ENCODE measurements at regions not wholly inside any gene's neighbourhood (a gene's known extent, or its start where the extent isn't known, plus 50 kb on each side); places are given as distances from the start of the nearest gene placed in this dataset.

GRCh38 chr6:21885532-21886114, 292.1 kb downstream of the SOX4 start:
- no peak for TF ChIP-seq CTCF (conservative IDR thresholded peaks at IDR 0.05)
- WGBS, 2 experiments (ENCODE audit: insufficient coverage in 1 of 2, insufficient read length in 1 of 2): 71 to 89% methylated on average over 4 to 7 of the region's 7 CpGs
- no peak overlapping the region for H3K4me3 Mint-ChIP-seq
- peaks cover 16% of the 10 kb centered on the region for H3K4me1 Mint-ChIP-seq
- no peaks in the 10 kb centered on the region for H3K9me3 Mint-ChIP-seq
- Histone ChIP-seq H3K27ac (ENCODE audit: low read depth, low read length) (peak overlapping the region; percentile 90), H3K36me3 (ENCODE audit: control insufficient read depth, insufficient read depth, low read length) (peaks cover 46% of the 10 kb centered on the region), H3K9me3 (ENCODE audit: control insufficient read depth, low read length) (no peaks in the 10 kb centered on the region), H3K4me3 (ENCODE audit: low read length) (no peak overlapping the region), H3K4me1 (ENCODE audit: control insufficient read depth, insufficient read depth, low read length) (peaks cover 10% of the 10 kb centered on the region), H3K27me3 (ENCODE audit: control insufficient read depth, insufficient read depth, low read length, poor library complexity, severe bottlenecking) (no peaks in the 10 kb centered on the region), H3K9ac (ENCODE audit: extremely low read depth, low read length, poor library complexity, severe bottlenecking) (no peak overlapping the region)
- no peak for DNase-seq
- no peaks in the 10 kb centered on the region for H3K27me3 Mint-ChIP-seq (ENCODE audit: insufficient read depth)
- no peak overlapping the region for H3K27ac Mint-ChIP-seq
- peaks cover 39% of the 10 kb centered on the region for H3K36me3 Mint-ChIP-seq (ENCODE audit: low read depth)

GRCh38 chr6:21886542-21887151, 293.1 kb downstream of the SOX4 start:
- Histone ChIP-seq H3K27me3 (ENCODE audit: control insufficient read depth, insufficient read depth, low read length, poor library complexity, severe bottlenecking) (no peaks in the 10 kb centered on the region), H3K9ac (ENCODE audit: extremely low read depth, low read length, poor library complexity, severe bottlenecking) (no peak overlapping the region), H3K4me3 (ENCODE audit: low read length) (no peak overlapping the region), H3K9me3 (ENCODE audit: control insufficient read depth, low read length) (no peaks in the 10 kb centered on the region), H3K4me1 (ENCODE audit: control insufficient read depth, insufficient read depth, low read length) (peaks cover 10% of the 10 kb centered on the region), H3K27ac (ENCODE audit: low read depth, low read length) (peak overlapping the region; percentile 90), H3K36me3 (ENCODE audit: control insufficient read depth, insufficient read depth, low read length) (peaks cover 54% of the 10 kb centered on the region)
- TF ChIP-seq CTCF (conservative IDR thresholded peaks at IDR 0.05): no peak
- DNase-seq: no peak
- WGBS, 2 experiments (ENCODE audit: insufficient coverage in 1 of 2, insufficient read length in 1 of 2): 90 to 92% methylated on average over 2 to 3 of the region's 3 CpGs
- H3K27ac Mint-ChIP-seq: no peak overlapping the region
- peaks cover 26% of the 10 kb centered on the region for H3K4me1 Mint-ChIP-seq
- H3K27me3 Mint-ChIP-seq (ENCODE audit: insufficient read depth): no peaks in the 10 kb centered on the region
- no peaks in the 10 kb centered on the region for H3K9me3 Mint-ChIP-seq
- peaks cover 38% of the 10 kb centered on the region for H3K36me3 Mint-ChIP-seq (ENCODE audit: low read depth)
- H3K4me3 Mint-ChIP-seq: no peak overlapping the region

- Histone ChIP-seq H3K27me3 (ENCODE audit: control insufficient read depth, insufficient read depth, low read length, poor library complexity, severe bottlenecking) (no peaks in the 10 kb centered on the region), H3K4me1 (ENCODE audit: control insufficient read depth, insufficient read depth, low read length) (peaks cover 10% of the 10 kb centered on the region), H3K9ac (ENCODE audit: extremely low read depth, low read length, poor library complexity, severe bottlenecking) (no peak overlapping the region), H3K4me3 (ENCODE audit: low read length) (no peak overlapping the region), H3K9me3 (ENCODE audit: control insufficient read depth, low read length) (no peaks in the 10 kb centered on the region), H3K36me3 (ENCODE audit: control insufficient read depth, insufficient read depth, low read length) (peaks cover 45% of the 10 kb centered on the region), H3K27ac (ENCODE audit: low read depth, low read length) (peak overlapping the region; percentile 29)
- H3K36me3 Mint-ChIP-seq (ENCODE audit: low read depth): peaks cover 34% of the 10 kb centered on the region
- DNase-seq: no peak
- no peak overlapping the region for H3K27ac Mint-ChIP-seq
- no peak overlapping the region for H3K4me3 Mint-ChIP-seq
- H3K4me1 Mint-ChIP-seq: peaks cover 26% of the 10 kb centered on the region
- no peak for TF ChIP-seq CTCF (conservative IDR thresholded peaks at IDR 0.05)
- 93 to 99% methylated on average over 11 to 15 of the region's 15 CpGs for WGBS, 2 experiments (ENCODE audit: insufficient coverage in 1 of 2, insufficient read length in 1 of 2)
- H3K27me3 Mint-ChIP-seq (ENCODE audit: insufficient read depth): no peaks in the 10 kb centered on the region
- no peaks in the 10 kb centered on the region for H3K9me3 Mint-ChIP-seq
These were observed 294.0 kb downstream of the SOX4 start for GRCh38 chr6:21887231-21888185.

All from endodermal cell (in vitro differentiated cells).